Neuronal stem cell (in vitro differentiated cells): ENCODE measurements at regions not wholly inside any gene's neighbourhood (a gene's known extent, or its start where the extent isn't known, plus 50 kb on each side); places are given as distances from the start of the nearest gene placed in this dataset.
A peak's percentile ranks its signal among the peaks of the same experiment; 100 is the strongest.

Source experiments
- DNase-seq: peaks from one replicate; pipeline ENCODE4 v3.0.0-alpha.2; 2013; ENCODE audit warnings: low spot score
- H2AFZ ChIP-seq: one replicate; pipeline ENCODE4 v1.6.1; 2013; ENCODE audit warnings: mild to moderate bottlenecking, low read length, inconsistent platforms
- H2AK5ac ChIP-seq: 2 replicates; pipeline ENCODE4 v1.6.1; 2013; ENCODE audit warnings: low read depth, mild to moderate bottlenecking, inconsistent platforms, low read length, moderate library complexity, mixed read lengths
- H2BK120ac ChIP-seq: 2 replicates; pipeline ENCODE4 v1.6.1; 2013; ENCODE audit warnings: low read depth, mild to moderate bottlenecking, inconsistent platforms, low read length, moderate library complexity, mixed read lengths
- H2BK12ac ChIP-seq: one replicate; pipeline ENCODE4 v1.6.1; 2013; ENCODE audit warnings: low read length, inconsistent platforms
- H2BK15ac ChIP-seq: 2 replicates; pipeline ENCODE4 v1.6.1; 2013; ENCODE audit warnings: mild to moderate bottlenecking, low read length, inconsistent platforms, mixed read lengths
- H2BK5ac ChIP-seq: one replicate; pipeline ENCODE4 v1.6.1; 2013; ENCODE audit warnings: inconsistent platforms, mild to moderate bottlenecking, low read length, moderate library complexity
- H3K14ac ChIP-seq: one replicate; pipeline ENCODE4 v1.6.1; 2013; ENCODE audit warnings: low read length, inconsistent platforms
- H3K18ac ChIP-seq: 2 replicates; pipeline ENCODE4 v1.6.1; 2013; ENCODE audit warnings: low read length, inconsistent platforms
- H3K23ac ChIP-seq: 2 replicates; pipeline ENCODE4 v1.6.1; 2013; ENCODE audit warnings: low read depth, mild to moderate bottlenecking, mixed read lengths, low read length, inconsistent platforms; ENCODE audit not compliant: poor library complexity
- H3K27ac ChIP-seq: replicated peaks from 3 replicates; pipeline ENCODE4 v1.5.1; 2013; ENCODE audit warnings: low read length, inconsistent platforms
- H3K27me3 ChIP-seq, 3 experiments: 2 replicates each; pipeline ENCODE4 v1.6.1; 2013; ENCODE audit warnings: low read length in 3 of 3, mild to moderate bottlenecking in 2 of 3, inconsistent platforms in 1 of 3, low read depth in 1 of 3, mixed read lengths in 1 of 3, moderate library complexity in 1 of 3; ENCODE audit not compliant: control insufficient read depth in 3 of 3, insufficient read depth in 3 of 3
- H3K36me3 ChIP-seq, 2 donors: replicated peaks in 1 of 2; 2 replicates each; pipeline ENCODE4 v1.6.1; 2013; ENCODE audit warnings: low read length in 2 of 2; ENCODE audit not compliant: control insufficient read depth in 2 of 2, insufficient read depth in 2 of 2
- H3K4ac ChIP-seq: 2 replicates; pipeline ENCODE4 v1.6.1; 2013; ENCODE audit warnings: inconsistent platforms, mild to moderate bottlenecking, low read length, moderate library complexity
- H3K4me1 ChIP-seq, 2 donors: 1 replicate in 1 of 2; 2 replicates in 1 of 2; pipeline ENCODE4 v1.6.1; 2013; ENCODE audit warnings: low read length in 2 of 2, low read depth in 1 of 2; ENCODE audit not compliant: control insufficient read depth in 2 of 2, insufficient read depth in 1 of 2
- H3K4me2 ChIP-seq: one replicate; pipeline ENCODE4 v1.6.1; 2013; ENCODE audit warnings: mild to moderate bottlenecking, low read length, inconsistent platforms; ENCODE audit not compliant: insufficient read depth, poor library complexity, severe bottlenecking
- H3K4me3 ChIP-seq, 2 donors: 2 replicates each; pipeline ENCODE4 v1.5.1; 2013; ENCODE audit warnings: low read length in 2 of 2, mild to moderate bottlenecking in 2 of 2, inconsistent platforms in 1 of 2, moderate library complexity in 1 of 2
- H3K79me1 ChIP-seq: one replicate; pipeline ENCODE4 v1.6.1; 2013; ENCODE audit warnings: low read depth, mild to moderate bottlenecking, inconsistent platforms, low read length, moderate library complexity
- H3K9ac ChIP-seq: one replicate; pipeline ENCODE4 v1.6.1; 2013; ENCODE audit warnings: mild to moderate bottlenecking, low read depth, low read length, inconsistent platforms; ENCODE audit not compliant: poor library complexity
- H3K9me3 ChIP-seq, 2 donors: replicated peaks in 1 of 2; 2 replicates each; pipeline versions ENCODE3 to v1.6.1; 2013; ENCODE audit warnings: low read length in 2 of 2, mild to moderate bottlenecking in 2 of 2, inconsistent platforms in 1 of 2, low read depth in 1 of 2, mixed read lengths in 1 of 2, moderate library complexity in 1 of 2; ENCODE audit not compliant: control insufficient read depth in 2 of 2, insufficient read depth in 1 of 2
- H4K8ac ChIP-seq: one replicate; pipeline ENCODE4 v1.6.1; 2013; ENCODE audit warnings: low read depth, mild to moderate bottlenecking, inconsistent platforms, low read length, moderate library complexity
- H4K91ac ChIP-seq: one replicate; pipeline ENCODE4 v1.6.1; 2013; ENCODE audit warnings: low read length, low read depth, mild to moderate bottlenecking, inconsistent platforms; ENCODE audit not compliant: poor library complexity
- WGBS, 2 donors: extraction: QIAGEN DNeasy Blood & Tissue Kit; methylation state at CpG; one replicate each; pipeline ENCODE4 v1.1.7; 2013; ENCODE audit warnings: missing lambda C conversion rate in 2 of 2, mixed read lengths in 1 of 2; ENCODE audit not compliant: insufficient read length in 2 of 2, insufficient replicate concordance in 1 of 2; ENCODE audit errors: extremely low coverage in 2 of 2; 5-methylcytosine and 5-hydroxymethylcytosine counted together

DNA sequence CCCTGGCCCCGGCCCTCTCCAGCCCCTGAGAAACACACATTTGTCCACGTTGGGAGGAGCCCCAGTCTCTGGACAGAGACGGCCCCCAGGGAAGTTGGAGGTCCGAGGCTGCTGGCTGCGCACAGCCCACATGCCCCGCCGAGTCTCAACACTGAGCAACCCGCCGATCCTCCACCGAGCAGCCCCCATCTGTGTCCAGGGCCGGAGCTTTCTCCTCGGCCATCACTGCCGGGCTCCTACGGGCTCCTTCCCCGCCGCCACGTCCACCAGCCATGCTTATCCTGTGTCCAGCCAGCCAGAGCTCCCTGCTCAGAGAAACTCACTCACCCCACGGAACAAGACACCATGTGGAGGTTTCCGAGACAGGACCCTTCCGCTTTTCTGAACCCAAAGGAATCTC, 103.3 kb downstream of the ENGASE start:
- H2BK120ac ChIP-seq = peak overlapping the region; percentile 61
- H3K27me3 ChIP-seq = peaks cover 0 to 74% (median 6%) of the 10 kb centered on the region in 3 experiments
- no peak overlapping the region for H3K9ac ChIP-seq
- WGBS, 2 donors = no CpG with 5 or more reads among the region's 20 CpGs
- peaks cover 0 to 9% of the 10 kb centered on the region in 2 donors for H3K9me3 ChIP-seq
- H2BK15ac ChIP-seq = no peak overlapping the region
- no peak overlapping the region for H4K8ac ChIP-seq
- peaks cover 0 to 11% of the 10 kb centered on the region in 2 donors for H3K4me1 ChIP-seq
- H2BK5ac ChIP-seq = peak overlapping the region; percentile 53
- no peak for DNase-seq
- no peak overlapping the region for H3K14ac ChIP-seq
- no peak overlapping the region for H4K91ac ChIP-seq
- H3K27ac ChIP-seq = no peak overlapping the region
- no peak overlapping the region for H3K18ac ChIP-seq
- no peak overlapping the region for H3K4ac ChIP-seq
- H2AK5ac ChIP-seq = peak overlapping the region; percentile 70
- H3K4me3 ChIP-seq = no peak overlapping the region
- no peak overlapping the region for H2BK12ac ChIP-seq
- no peak overlapping the region for H3K4me2 ChIP-seq
- H2AFZ ChIP-seq = no peak overlapping the region
- no peak overlapping the region for H3K23ac ChIP-seq
- H3K79me1 ChIP-seq = no peaks in the 10 kb centered on the region
- peaks cover 0 to 6% of the 10 kb centered on the region in 2 donors for H3K36me3 ChIP-seq

DNA sequence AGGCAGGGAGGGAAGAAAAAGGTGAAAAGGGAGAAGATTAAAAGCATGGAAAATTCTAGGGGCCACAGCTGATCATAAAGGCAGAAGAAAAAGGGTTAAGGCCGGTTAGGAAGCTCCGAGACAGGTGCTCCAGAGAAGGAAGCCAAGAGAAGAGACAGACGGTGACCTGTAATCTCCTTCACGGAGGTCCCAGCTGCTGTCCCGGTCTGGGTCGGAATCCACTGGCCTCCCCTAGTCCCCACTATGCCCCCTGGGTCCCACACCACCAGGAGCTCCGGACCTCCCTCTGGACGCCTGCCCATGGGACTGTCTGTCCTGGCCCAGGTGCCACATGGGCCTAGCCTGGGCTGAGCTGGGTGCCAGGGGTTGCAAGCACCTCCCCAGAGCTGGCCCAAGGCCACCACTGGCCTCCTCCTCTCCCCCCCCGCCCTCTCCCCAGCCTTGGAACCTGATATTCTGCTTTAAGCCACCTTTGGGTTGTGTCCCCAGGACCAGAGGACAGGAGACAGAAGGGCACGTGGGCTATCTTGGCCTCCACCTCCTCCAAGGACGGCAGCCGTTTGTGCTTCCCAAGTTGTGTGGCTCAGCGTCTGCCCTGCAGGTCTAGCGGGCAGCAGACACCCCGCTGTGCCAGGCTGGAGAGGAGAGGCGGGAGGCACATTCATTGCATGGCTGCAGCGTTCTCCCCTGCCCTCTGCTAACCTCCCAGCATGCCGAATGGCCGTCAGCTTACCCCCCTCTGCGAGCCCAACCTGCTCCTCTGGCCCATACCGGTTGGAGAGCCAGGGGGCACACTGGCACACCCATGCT, 102.4 kb downstream of the ENGASE start:
- Histone ChIP-seq H2BK120ac (no peak overlapping the region), H3K4me3 (no peak overlapping the region), H3K9ac (peak overlapping the region; percentile 77), H3K23ac (peak overlapping the region; percentile 73), H2BK15ac (peak overlapping the region; percentile 78), H2BK12ac (no peak overlapping the region), H4K8ac (no peak overlapping the region), H3K9me3 (peaks cover 0 to 9% of the 10 kb centered on the region in 2 donors), H3K4me2 (no peak overlapping the region), H3K4me1 (peaks cover 0 to 11% of the 10 kb centered on the region in 2 donors), H2AK5ac (peak overlapping the region; percentile 81), H3K79me1 (no peaks in the 10 kb centered on the region), H3K18ac (peak overlapping the region; percentile 80), H3K14ac (no peak overlapping the region), H4K91ac (no peak overlapping the region), H3K36me3 (peaks cover 0 to 6% of the 10 kb centered on the region in 2 donors), H3K4ac (no peak overlapping the region), H3K27me3 (peaks cover 0 to 70% (median 6%) of the 10 kb centered on the region in 3 experiments), H2AFZ (no peak overlapping the region), H2BK5ac (peak overlapping the region; percentile 53), H3K27ac (peak overlapping the region; percentile 12)
- WGBS, 2 donors = no CpG with 5 or more reads among the region's 21 CpGs
- DNase-seq = no peak

DNA sequence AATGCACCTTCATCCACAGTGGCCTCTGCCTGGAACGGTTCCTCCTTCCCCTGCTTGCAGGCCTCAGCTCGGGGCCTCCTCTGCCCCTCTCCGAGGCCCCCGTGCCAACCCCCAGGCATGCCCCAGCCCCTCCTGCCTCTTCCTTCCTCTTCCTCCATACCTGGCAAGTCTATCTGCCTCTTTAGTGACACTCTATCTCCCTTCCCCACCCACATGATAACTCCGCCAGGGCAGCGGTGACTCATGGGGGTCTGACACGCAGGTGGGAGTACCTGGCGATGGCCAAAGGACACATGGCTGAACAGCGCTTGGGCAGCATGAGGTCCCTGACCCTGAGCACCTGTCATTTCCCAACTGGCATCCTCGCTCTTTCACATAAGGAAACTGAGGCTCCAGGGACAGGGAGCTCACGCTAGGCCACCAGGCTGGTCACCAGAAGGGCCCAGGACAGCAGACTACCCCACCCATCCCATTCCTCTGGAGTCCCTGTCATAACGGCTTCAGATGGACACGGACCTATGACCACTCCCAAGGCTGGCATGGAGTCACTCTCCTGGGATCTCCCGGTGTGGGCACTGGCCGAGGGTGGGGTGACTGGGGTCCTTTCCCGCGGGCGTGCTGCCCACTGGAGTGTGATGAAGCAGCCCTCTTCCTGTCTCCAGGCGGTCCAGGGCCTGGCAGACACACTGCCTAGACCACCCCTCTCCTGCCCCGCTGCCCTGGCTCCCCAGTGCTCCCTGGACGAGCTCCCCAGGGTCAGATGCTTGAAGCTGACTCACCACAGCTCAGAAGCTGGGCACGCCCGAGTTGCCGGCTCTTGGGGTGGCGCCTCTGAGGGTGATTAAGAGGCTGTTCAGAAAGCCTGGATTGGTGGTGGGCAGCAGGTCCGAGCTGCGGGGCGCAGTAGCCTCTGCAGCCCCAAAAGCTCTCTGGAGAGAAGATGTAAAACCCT, 100.6 kb downstream of the ENGASE start:
- peaks cover 0 to 64% (median 3%) of the 10 kb centered on the region in 3 experiments for H3K27me3 ChIP-seq
- no peak overlapping the region for H3K27ac ChIP-seq
- H2BK15ac ChIP-seq = peak overlapping the region; percentile 49
- peaks cover 0 to 6% of the 10 kb centered on the region in 2 donors for H3K36me3 ChIP-seq
- peak overlapping the region in 1 of 2 donors; percentile 31 for H3K4me3 ChIP-seq
- H3K9me3 ChIP-seq = peaks cover 0 to 9% of the 10 kb centered on the region in 2 donors
- peaks cover 0 to 11% of the 10 kb centered on the region in 2 donors for H3K4me1 ChIP-seq
- H4K91ac ChIP-seq = no peak overlapping the region
- peak overlapping the region; percentile 96 for H3K23ac ChIP-seq
- no peak for DNase-seq
- peak overlapping the region; percentile 29 for H4K8ac ChIP-seq
- H2BK5ac ChIP-seq = no peak overlapping the region
- peak overlapping the region; percentile 63 for H3K14ac ChIP-seq
- no peak overlapping the region for H2AFZ ChIP-seq
- no peak overlapping the region for H3K9ac ChIP-seq
- WGBS, 2 donors = no CpG with 5 or more reads among the region's 28 CpGs
- no peaks in the 10 kb centered on the region for H3K79me1 ChIP-seq
- no peak overlapping the region for H2BK120ac ChIP-seq
- peak overlapping the region; percentile 70 for H2AK5ac ChIP-seq
- H2BK12ac ChIP-seq = no peak overlapping the region
- H3K18ac ChIP-seq = peak overlapping the region; percentile 1
- H3K4me2 ChIP-seq = no peak overlapping the region
- peak overlapping the region; percentile 55 for H3K4ac ChIP-seq
